ENCODE measurements at regions not wholly inside any gene's neighbourhood (a gene's known extent, or its start where the extent isn't known, plus 50 kb on each side); places are given as distances from the start of the nearest gene placed in this dataset.

DNA sequence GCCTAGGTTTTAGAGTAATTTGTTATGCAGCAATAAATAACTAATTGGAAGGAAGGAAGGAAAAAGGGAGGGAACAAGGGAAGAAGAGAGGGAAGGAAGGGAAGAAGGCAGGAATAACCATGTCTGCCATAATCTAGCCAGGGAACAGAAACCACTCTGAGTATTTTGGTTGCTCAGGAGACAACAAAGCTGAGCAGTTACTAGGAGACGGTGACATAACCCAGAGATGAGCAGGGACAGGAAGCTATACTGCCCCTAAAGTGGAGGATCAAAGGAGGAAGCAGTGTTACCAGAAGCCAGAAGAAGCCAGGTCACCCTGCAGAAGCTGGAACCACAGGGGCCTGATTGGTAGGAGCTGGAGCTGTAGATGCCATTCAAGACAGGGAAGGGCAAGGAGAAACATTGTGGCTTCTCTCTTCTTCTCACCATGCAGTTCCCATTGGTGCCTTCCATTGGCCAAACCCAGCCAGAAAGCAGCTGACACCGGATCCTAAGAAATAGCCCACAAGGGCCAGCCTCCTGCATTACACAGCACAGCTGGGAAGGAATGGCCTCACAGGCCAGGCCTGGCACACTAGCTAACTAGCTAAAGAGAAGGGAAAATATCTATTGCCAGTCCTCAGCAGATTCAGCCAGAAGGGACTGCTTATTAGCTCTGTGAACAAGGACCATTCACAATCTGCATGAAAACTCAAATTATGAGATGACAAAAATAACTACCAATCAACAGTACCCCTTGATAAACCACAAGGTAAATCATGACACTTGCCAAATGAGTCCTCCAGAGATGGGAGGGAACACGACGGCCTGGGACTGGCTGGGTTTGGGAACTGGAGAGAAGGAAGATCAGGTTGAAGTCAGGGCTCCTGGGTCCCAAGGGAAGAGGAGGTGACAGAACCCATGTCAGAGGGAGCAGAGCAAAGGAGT lies 184.5 kb upstream of the NFE2L3 start:
- Histone ChIP-seq H3K4me2 (ENCODE audit: extremely low read depth, insufficient read depth, low read length) (no peak overlapping the region), H4K20me1 (ENCODE audit: control insufficient read depth, extremely low read depth, insufficient read depth, low read length) (no peaks in the 10 kb centered on the region), H3K4me1 (ENCODE audit: control insufficient read depth, extremely low read depth, insufficient read depth, low read length) (no peaks in the 10 kb centered on the region), H3K9me3 (ENCODE audit: control insufficient read depth, insufficient read depth, low read depth, low read length) (no peaks in the 10 kb centered on the region), H2AFZ (ENCODE audit: low read length) (no peak overlapping the region), H3K9ac (ENCODE audit: insufficient read depth, low read length) (no peak overlapping the region), H3K4me3 (replicated peaks in 1 of 4; ENCODE audit: control extremely low read depth in 1 of 4, insufficient read depth in 1 of 4, low read depth in 3 of 4, low read length in 4 of 4) (no peak overlapping the region), H3K27ac (ENCODE audit: insufficient read depth, low read length) (no peak overlapping the region), H3K36me3 (ENCODE audit: control insufficient read depth, insufficient read depth, low read length) (no peaks in the 10 kb centered on the region), H3K79me2 (ENCODE audit: control insufficient read depth, insufficient read depth, low read length) (no peaks in the 10 kb centered on the region), H3K27me3 (ENCODE audit: control insufficient read depth, insufficient read depth, low read length) (no peaks in the 10 kb centered on the region)
- TF ChIP-seq EZH2 (IDR thresholded peaks at IDR 0.05; ENCODE audit: low read length, missing control alignments) = no peak
- TF ChIP-seq, protein P1, sequence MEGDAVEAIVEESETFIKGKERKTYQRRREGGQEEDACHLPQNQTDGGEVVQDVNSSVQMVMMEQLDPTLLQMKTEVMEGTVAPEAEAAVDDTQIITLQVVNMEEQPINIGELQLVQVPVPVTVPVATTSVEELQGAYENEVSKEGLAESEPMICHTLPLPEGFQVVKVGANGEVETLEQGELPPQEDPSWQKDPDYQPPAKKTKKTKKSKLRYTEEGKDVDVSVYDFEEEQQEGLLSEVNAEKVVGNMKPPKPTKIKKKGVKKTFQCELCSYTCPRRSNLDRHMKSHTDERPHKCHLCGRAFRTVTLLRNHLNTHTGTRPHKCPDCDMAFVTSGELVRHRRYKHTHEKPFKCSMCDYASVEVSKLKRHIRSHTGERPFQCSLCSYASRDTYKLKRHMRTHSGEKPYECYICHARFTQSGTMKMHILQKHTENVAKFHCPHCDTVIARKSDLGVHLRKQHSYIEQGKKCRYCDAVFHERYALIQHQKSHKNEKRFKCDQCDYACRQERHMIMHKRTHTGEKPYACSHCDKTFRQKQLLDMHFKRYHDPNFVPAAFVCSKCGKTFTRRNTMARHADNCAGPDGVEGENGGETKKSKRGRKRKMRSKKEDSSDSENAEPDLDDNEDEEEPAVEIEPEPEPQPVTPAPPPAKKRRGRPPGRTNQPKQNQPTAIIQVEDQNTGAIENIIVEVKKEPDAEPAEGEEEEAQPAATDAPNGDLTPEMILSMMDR (conservative IDR thresholded peaks at IDR 0.05 in 1 of 2, IDR thresholded peaks at IDR 0.05 in 1 of 2; ENCODE audit: low read depth in 1 of 2, low read length in 2 of 2) = no peak
- DNase-seq (ENCODE audit: low read depth in 2 of 2) = no peak

DNA sequence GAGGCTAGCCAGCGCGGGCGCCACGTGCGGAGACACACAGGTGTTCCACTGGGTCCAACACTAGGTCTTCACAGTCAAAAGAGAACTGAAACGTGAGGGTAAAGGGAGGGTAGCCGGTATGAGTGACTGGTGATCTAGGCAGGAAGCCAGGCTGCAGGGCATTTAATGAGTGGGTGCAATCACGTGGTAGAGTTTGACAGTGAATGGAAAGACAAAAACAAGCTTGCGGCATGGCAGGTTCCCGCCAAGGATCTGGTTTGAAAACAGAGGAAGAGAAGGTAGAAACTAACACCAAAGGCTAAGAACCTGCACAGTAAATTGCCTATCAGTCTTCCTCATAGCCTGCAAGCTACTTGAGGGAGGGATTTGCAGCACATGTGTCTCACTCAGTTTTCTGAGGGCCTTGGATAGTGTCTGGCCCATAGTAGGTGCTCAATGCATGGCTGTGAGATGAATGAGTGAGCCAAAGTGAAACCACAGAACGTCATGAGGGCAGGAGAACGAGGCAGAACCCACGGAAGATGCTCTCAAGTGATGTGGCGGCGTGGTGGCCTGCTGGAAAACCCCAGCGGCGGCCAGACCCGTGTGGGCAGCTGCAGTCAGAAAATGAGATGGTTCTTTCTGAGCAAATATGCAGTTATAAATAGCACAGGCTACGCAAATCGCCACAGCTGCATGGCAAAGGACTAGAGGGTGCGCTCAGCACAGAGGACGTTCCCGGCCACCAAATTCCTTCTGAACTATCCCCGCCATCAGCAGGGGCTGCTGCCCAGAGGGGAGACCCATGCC lies 183.6 kb upstream of the NFE2L3 start:
- H2AFZ ChIP-seq (ENCODE audit: low read length) = no peak overlapping the region
- no peak overlapping the region for H3K27ac ChIP-seq (ENCODE audit: insufficient read depth, low read length)
- no peaks in the 10 kb centered on the region for H3K4me1 ChIP-seq (ENCODE audit: control insufficient read depth, extremely low read depth, insufficient read depth, low read length)
- H3K4me2 ChIP-seq (ENCODE audit: extremely low read depth, insufficient read depth, low read length) = no peak overlapping the region
- no peaks in the 10 kb centered on the region for H4K20me1 ChIP-seq (ENCODE audit: control insufficient read depth, extremely low read depth, insufficient read depth, low read length)
- H3K36me3 ChIP-seq (ENCODE audit: control insufficient read depth, insufficient read depth, low read length) = no peaks in the 10 kb centered on the region
- H3K9ac ChIP-seq (ENCODE audit: insufficient read depth, low read length) = no peak overlapping the region
- no peaks in the 10 kb centered on the region for H3K79me2 ChIP-seq (ENCODE audit: control insufficient read depth, insufficient read depth, low read length)
- H3K4me3 ChIP-seq (replicated peaks in 1 of 4; ENCODE audit: control extremely low read depth in 1 of 4, insufficient read depth in 1 of 4, low read depth in 3 of 4, low read length in 4 of 4) = no peak overlapping the region
- no peaks in the 10 kb centered on the region for H3K27me3 ChIP-seq (ENCODE audit: control insufficient read depth, insufficient read depth, low read length)
- DNase-seq (ENCODE audit: low read depth in 2 of 2) = no peak
- TF ChIP-seq, protein P1 (conservative IDR thresholded peaks at IDR 0.05 in 1 of 2, IDR thresholded peaks at IDR 0.05 in 1 of 2; ENCODE audit: low read depth in 1 of 2, low read length in 2 of 2) = no peak
- TF ChIP-seq EZH2 (IDR thresholded peaks at IDR 0.05; ENCODE audit: low read length, missing control alignments) = no peak
- H3K9me3 ChIP-seq (ENCODE audit: control insufficient read depth, insufficient read depth, low read depth, low read length) = no peaks in the 10 kb centered on the region

DNA sequence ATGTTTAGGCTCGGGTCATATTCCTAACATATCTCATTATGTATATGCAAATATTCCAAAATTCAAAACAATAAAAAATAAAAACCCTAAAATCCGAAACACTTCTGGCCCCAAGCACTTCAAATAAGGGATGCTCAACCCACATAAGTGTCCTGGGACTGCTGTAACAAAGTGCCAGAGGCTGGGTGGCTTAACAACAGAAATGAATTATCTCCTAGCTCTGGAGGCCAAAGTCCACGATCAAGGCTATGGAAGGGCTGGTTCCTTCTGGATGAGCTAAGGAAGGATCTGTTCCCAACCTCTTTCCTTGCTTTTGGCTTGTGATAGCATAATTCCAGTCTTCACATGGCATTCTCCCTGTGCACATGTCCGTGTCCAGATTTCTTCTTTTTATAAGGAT lies 181.6 kb upstream of the NFE2L3 start:
- no peak overlapping the region for H3K4me2 ChIP-seq (ENCODE audit: extremely low read depth, insufficient read depth, low read length)
- no peak overlapping the region for H2AFZ ChIP-seq (ENCODE audit: low read length)
- no peaks in the 10 kb centered on the region for H3K4me1 ChIP-seq (ENCODE audit: control insufficient read depth, extremely low read depth, insufficient read depth, low read length)
- H3K36me3 ChIP-seq (ENCODE audit: control insufficient read depth, insufficient read depth, low read length) = no peaks in the 10 kb centered on the region
- DNase-seq (ENCODE audit: low read depth in 2 of 2) = no peak
- no peaks in the 10 kb centered on the region for H3K27me3 ChIP-seq (ENCODE audit: control insufficient read depth, insufficient read depth, low read length)
- no peak overlapping the region for H3K9ac ChIP-seq (ENCODE audit: insufficient read depth, low read length)
- no peaks in the 10 kb centered on the region for H3K9me3 ChIP-seq (ENCODE audit: control insufficient read depth, insufficient read depth, low read depth, low read length)
- H3K4me3 ChIP-seq (replicated peaks in 1 of 4; ENCODE audit: control extremely low read depth in 1 of 4, insufficient read depth in 1 of 4, low read depth in 3 of 4, low read length in 4 of 4) = no peak overlapping the region
- H3K79me2 ChIP-seq (ENCODE audit: control insufficient read depth, insufficient read depth, low read length) = no peaks in the 10 kb centered on the region
- TF ChIP-seq EZH2 (IDR thresholded peaks at IDR 0.05; ENCODE audit: low read length, missing control alignments) = no peak
- TF ChIP-seq, protein P1 (conservative IDR thresholded peaks at IDR 0.05 in 1 of 2, IDR thresholded peaks at IDR 0.05 in 1 of 2; ENCODE audit: low read depth in 1 of 2, low read length in 2 of 2) = no peak
- no peak overlapping the region for H3K27ac ChIP-seq (ENCODE audit: insufficient read depth, low read length)
- H4K20me1 ChIP-seq (ENCODE audit: control insufficient read depth, extremely low read depth, insufficient read depth, low read length) = no peaks in the 10 kb centered on the region
